ENCODE measurements at regions not wholly inside any gene's neighbourhood (a gene's known extent, or its start where the extent isn't known, plus 50 kb on each side); places are given as distances from the start of the nearest gene placed in this dataset.

GRCh38 chr14:98184457-98184856 lies 1087.5 kb downstream of the BCL11B start:
- TF ChIP-seq CTCF (IDR thresholded peaks at IDR 0.05): no peak
- TF ChIP-seq ELF4 (CRISPR knock-in tag; IDR thresholded peaks at IDR 0.05; ENCODE audit: low read depth): no peak
- TF ChIP-seq NR3C1 (CRISPR knock-in tag; conservative IDR thresholded peaks at IDR 0.05; ENCODE audit: low read depth): no peak
- TF ChIP-seq ESRRA (CRISPR knock-in tag; IDR thresholded peaks at IDR 0.05; ENCODE audit: borderline replicate concordance): no peak
- TF ChIP-seq AFF4 (CRISPR knock-in tag; IDR thresholded peaks at IDR 0.05; ENCODE audit: borderline replicate concordance): no peak
- no peak for TF ChIP-seq MAX (CRISPR knock-in tag; IDR thresholded peaks at IDR 0.05)
- no peak for TF ChIP-seq STAT6 (CRISPR knock-in tag; conservative IDR thresholded peaks at IDR 0.05; ENCODE audit: low read depth)
- no peak for TF ChIP-seq TEAD1 (CRISPR knock-in tag; IDR thresholded peaks at IDR 0.05)
- TF ChIP-seq ATF3 (CRISPR knock-in tag; conservative IDR thresholded peaks at IDR 0.05): no peak
- TF ChIP-seq FOXP4 (CRISPR knock-in tag; IDR thresholded peaks at IDR 0.05): no peak
- no peak for TF ChIP-seq ETV6 (CRISPR knock-in tag; IDR thresholded peaks at IDR 0.05)
- no peak for TF ChIP-seq GRHL2 (CRISPR knock-in tag; IDR thresholded peaks at IDR 0.05; ENCODE audit: insufficient replicate concordance, severe bottlenecking)

All from WTC11 (cell line).